HG03196 (cell line): ENCODE measurements at regions not wholly inside any gene's neighbourhood (a gene's known extent, or its start where the extent isn't known, plus 50 kb on each side); places are given as distances from the start of the nearest gene placed in this dataset.
A peak's percentile ranks its signal among the peaks of the same experiment; 100 is the strongest.
"Not testable (repeated sequence)": the region's sequence is repeated elsewhere in the genome, so short reads cannot be mapped to it uniquely, and the experiment has no call there.

Source experiments
- ATAC-seq: cut with Tn5 transposase; IDR thresholded peaks from one replicate; pipeline ENCODE4 v1.9.1; 2021; ENCODE audit not compliant: unreplicated experiment

- no peak for ATAC-seq
Observed at GRCh38 chr9:30010691-30011090, 2373.8 kb upstream of the ACO1 start.

- ATAC-seq, result no peak
Observed at GRCh38 chr9:30012622-30013021, 2371.8 kb upstream of the ACO1 start.

- no peak for ATAC-seq
Observed at GRCh38 chr9:30015073-30015472, 2369.4 kb upstream of the ACO1 start.

DNA sequence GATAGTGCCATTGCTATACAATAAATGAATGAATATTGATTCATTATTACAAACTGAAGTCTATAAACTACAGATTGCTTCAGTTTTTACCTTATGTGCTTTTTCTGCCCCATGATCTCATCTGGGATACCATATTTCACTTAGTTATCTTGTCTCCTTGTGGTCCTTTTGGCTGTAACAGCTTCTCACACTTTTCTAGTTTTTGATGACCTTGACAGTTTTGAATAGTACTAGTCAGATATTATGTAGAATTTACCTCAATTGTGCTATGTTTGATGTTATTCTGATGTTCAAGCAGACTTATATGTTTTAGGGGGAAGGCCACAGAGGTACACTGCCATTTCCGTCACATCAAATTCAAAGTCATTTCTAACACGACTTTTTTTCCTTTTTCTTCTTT lies 2364.3 kb upstream of the ACO1 start:
- ATAC-seq, result no peak

- no peak for ATAC-seq
Observed at GRCh38 chr9:30035761-30036160, 2348.7 kb upstream of the ACO1 start.

DNA sequence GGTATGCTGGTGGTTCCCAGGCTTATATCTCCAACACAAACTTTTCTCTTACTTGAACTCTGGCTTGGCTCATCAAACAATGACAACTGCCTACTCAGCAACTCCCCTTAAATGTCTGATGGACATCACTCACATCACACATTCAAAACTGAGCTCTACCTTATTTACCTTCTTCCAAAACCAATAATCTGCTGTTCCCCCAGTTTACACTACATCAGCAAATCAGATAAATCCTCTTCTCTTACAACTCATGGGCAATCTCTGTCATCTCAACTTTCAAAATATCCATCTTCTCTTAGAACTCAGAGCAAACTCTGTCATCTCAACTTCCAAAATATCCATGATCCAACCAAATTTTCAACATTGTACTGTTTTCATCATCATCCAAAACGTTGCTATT lies 2347.9 kb upstream of the ACO1 start:
- ATAC-seq, result no peak

GRCh38 chr9:30039712-30040111 lies 2344.7 kb upstream of the ACO1 start:
- ATAC-seq, result no peak

DNA sequence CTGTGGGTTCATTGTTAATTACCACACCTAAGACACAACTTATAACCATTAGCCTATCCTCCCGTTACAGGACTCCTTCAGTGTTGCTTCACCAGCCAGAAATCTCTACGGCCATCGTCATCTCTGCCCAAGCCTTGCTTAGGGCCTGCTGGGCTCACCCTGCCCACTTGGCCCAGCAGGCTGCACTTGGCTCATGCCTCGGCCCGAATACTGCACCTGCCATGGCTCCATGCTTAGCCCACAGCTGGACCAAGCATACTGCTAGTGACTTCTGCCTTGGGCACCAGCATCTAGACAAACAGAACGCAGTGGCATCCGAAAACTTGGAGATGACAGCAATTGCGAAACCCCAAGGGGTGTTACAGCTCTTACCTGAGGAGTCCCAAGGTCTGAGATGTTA lies 2336.0 kb upstream of the ACO1 start:
- ATAC-seq, result no peak

DNA sequence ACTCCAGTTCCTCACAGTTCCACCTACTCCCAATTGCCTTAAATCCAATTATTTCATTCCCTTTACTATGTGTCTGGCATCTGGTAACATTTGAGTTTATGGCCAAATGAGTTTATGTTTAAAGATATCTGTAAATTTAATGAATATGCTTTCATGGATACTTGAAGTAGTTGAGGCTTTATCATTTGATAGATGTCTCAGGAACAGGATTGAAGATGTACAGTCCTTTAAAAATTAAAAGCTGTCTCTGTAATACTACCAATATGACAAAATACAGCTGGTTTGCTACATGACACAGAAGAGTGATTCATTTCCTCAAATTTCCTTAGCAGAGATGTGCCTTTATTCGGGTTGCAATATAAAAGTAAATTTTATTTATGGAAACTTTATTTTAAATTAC lies 2326.0 kb upstream of the ACO1 start:
- no peak for ATAC-seq

DNA sequence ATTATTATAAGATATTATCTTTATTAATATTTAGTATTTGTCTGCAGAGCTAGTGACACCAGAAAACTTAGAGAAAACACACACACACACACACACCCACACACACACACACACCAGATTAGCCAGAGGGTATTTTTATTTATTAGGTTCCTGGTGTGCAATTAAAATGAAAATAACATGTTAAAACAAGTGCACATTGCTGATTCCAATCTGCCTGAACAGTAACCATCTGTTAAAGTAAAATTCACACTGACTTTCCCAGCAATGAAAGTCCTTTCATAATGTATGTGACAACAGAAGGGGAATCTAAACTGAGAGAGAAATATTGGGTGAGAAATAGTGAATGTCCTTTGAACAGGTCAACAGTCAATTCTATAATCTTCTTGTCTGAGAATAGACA lies 2323.5 kb upstream of the ACO1 start:
- no peak for ATAC-seq

DNA sequence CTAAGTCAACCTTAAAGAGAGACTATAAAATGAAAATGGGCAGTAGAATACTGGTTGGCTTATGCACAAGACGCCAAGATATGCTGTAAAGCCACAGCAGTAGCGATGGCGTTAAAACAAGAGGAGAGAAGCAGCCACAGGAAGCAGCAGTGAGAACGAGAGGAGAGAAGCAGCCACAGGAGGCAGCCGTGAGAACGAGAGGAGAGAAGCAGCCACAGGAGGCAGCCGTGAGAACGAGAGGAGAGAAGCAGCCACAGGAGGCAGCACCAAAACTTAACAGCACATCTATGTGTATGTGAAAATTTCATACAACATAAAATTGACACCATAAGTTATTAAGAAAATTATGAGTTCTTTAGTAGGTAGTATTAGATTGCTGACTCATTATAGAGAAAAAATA lies 2318.6 kb upstream of the ACO1 start:
- no peak for ATAC-seq

DNA sequence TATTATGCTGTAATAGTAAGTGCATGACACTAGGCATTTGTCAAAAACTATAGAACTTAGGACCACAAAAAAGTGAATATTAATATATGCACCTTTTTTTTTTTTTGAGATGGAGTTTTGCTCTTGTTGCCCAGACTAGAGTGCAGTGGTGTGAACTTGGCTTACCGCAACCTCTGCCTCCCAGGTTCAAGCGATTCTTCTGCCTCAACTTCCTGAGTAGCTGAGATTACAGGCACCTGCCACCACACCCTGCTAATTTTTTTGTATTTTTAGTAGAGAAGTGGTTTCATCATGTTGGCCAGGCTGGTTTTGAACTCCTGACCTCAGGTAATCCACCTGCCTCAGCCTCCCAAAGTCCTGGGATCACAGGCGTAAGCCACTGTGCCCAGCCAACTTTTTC lies 2315.2 kb upstream of the ACO1 start:
- ATAC-seq, result not testable (repeated sequence)

DNA sequence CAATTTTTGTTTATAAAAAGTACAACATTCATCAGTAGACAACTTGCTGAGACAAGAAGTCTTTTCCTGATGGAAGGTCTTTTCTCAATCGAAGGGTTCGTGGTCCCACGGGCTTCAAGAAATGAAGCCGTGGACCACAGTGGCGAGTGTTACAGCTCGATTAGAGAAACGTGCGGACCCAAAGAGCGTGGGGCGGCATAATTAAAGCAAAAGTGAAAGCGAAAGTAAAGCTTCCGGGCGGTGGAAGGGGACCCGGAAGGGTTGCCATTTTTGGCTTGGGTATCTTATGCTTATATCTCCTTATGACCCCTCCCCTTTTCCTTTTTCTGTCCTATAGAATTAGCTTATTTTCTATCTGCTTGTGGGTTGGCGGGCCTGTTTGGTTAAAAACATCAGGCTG lies 2309.4 kb upstream of the ACO1 start:
- no peak for ATAC-seq

DNA sequence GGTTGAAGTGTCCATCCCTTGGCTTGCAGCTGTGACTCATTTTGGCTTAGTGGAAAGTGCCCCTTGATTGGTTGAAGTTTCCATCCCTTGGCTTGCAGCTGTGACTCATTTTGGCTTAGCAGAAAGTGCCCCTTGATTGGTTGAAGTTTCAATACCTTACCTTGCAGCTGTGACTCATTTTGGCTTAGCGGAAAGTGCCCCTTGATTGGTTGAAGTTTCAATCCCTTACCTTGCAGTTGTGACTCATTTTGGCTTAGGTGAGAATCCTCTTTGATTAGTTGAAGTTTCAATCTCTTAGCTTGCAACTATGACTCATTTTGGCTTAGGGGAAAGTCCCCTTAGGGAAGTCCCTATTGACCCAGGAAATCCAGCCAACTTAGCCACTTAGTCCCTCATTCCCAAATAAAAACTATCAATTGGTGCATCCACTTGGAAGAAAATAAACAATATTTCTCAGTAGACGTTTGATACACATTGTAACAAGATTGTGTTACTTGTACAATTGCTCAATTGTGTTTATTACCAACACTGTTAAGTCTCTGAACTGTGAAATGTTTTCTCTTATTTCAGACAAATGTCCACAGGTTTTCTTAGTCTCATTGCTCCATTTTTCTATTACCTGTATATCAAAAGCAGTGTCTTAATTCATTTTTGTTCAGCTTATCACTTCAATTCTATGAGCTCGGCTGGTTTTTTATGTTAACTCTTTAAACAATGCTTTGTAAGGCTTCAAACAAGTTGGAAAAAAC lies 2308.8 kb upstream of the ACO1 start:
- ATAC-seq, result peak; percentile 89

DNA sequence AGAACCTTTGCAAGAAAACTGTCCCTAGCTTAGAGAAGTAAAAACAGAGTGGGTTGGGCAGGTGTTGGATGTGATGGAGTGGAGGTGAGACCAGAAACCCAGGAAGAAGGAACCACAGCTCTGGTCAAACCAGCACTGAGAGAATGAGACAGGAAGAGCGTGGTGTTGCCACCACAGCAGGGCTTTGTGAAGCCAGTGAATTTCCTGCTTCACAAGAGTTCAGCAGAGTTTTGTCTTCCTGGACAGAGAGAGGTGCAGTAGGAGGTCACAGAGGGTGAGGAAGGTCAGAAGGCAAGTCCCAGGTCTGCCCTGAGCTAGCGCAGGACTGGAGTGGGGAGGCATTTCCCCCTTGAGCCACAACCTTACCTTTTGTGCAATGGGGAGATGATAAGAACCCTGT lies 2306.2 kb upstream of the ACO1 start:
- ATAC-seq, result peak; percentile 49

DNA sequence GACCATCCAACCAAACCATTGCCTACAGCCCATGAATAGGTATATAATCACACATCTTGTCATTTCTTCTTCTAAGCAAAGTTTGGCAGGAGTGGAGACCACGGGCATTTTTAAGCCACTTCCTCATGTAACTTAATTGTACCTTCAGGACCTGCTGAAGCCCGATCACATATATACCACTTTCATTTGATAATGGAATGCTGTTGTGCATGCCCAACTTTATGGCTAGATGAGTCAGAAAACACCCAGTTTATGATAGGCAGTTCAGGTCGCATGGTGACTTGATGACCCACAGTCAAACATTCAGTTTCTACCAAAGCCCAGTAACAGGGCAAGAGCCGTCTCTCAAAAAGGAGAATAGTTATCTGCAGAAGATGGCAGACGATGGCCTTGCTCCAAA lies 2295.0 kb upstream of the ACO1 start:
- ATAC-seq, result no peak

- no peak for ATAC-seq
Observed at GRCh38 chr9:30103647-30104394, 2280.6 kb upstream of the ACO1 start.

DNA sequence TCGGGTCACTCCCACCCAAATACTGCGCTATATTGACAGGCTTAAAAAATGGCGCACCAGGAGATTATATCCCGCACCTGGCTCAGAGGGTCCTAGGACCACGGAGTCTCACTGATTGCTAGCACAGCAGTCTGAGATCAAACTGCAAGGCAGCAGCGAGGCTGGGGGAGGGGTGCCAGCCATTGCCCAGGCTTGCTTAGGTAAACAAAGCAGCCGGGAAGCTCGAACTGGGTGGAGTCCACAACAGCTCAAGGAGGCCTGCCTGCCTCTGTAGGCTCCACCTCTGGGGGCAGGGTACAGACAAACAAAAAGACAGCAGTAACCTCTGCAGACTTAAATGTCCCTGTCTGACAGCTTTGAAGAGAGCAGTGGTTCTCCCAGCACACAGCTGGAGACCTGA lies 2277.3 kb upstream of the ACO1 start:
- ATAC-seq, result not testable (repeated sequence)

DNA sequence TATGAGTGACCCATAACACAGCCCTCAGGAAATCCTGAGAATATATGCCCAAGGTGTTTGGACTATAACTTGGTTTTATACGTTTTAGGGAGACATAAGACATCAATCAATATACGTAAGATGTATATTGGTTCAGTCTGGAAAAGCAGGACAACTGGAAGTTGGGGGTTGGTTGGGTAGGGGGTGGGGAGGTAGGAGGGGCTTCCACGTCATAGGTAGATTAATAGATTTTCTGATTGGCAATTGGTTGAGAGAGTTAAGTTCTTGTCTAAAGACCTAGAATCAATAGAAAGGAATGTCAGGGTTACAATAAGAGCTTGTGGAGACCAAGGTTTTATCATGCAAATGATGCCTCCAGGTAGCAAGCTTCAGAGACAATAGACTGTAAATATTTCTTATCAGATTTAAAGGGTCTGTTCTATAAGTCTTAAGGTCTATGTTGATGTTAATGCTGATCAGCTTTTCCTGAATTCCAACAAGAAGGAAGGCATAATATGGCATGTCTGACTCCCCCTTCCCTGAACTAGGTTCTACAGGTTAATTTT lies 2267.7 kb upstream of the ACO1 start:
- ATAC-seq, result no peak

- ATAC-seq, result no peak
Observed at GRCh38 chr9:30120666-30121065, 2263.8 kb upstream of the ACO1 start.

DNA sequence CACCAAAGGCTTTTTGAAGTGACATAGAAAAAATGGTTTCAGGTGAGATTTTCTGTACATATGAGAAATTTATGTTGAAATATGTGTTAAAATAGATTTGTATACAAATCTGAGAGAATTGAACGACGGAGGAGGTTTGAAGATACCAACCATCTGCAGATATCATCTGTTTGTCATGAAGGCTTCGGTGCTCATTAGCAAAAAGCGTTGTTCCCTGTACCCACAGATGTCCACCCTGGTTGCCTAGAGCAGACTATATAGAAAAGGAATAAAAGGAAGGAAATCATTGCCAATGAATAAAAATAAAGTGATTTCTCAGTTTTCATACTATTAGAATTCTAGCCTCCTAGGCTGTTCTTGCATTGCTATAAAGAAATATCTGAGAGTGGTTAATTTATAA lies 2262.8 kb upstream of the ACO1 start:
- no peak for ATAC-seq

GRCh38 chr9:30125881-30126280 lies 2258.6 kb upstream of the ACO1 start:
- ATAC-seq, result no peak
